Activated CD8-positive, alpha-beta memory T cell treated with anti-CD3 and anti-CD28 coated beads, Interleukin-2, amount 50 U/mL, for 24 hours (primary cell): ENCODE measurements at regions not wholly inside any gene's neighbourhood (a gene's known extent, or its start where the extent isn't known, plus 50 kb on each side); places are given as distances from the start of the nearest gene placed in this dataset.
"Not testable (repeated sequence)": the region's sequence is repeated elsewhere in the genome, so short reads cannot be mapped to it uniquely, and the experiment has no call there.

Experiments used
- DNase-seq: peaks from one replicate; pipeline ENCODE4 v3.0.0-alpha.2; 2020; ENCODE audit errors: extremely low read depth

DNA sequence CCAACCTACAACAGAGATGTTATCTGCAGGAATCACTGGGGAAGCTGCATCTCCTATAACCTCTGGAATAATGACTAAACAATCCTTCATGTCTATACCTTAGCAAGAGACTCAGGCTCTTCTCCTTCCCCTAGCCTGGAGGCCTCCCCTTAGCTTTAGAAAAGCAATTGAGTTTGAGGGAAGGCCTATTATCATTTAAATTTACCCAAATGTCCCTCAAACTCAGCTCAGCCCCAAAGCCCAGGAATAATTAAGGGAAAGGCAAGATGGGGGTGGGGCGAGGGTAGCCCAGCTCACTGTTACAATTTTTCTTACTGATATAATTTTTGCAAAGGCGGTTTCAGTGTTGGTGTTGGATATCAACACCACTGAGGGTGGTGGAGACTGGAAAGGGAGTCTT is 151.4 kb upstream of the EEA1 start:
- no peak for DNase-seq

- DNase-seq = no peak
Observed at GRCh38 chr12:93080994-93081809, 152.1 kb upstream of the EEA1 start.

DNA sequence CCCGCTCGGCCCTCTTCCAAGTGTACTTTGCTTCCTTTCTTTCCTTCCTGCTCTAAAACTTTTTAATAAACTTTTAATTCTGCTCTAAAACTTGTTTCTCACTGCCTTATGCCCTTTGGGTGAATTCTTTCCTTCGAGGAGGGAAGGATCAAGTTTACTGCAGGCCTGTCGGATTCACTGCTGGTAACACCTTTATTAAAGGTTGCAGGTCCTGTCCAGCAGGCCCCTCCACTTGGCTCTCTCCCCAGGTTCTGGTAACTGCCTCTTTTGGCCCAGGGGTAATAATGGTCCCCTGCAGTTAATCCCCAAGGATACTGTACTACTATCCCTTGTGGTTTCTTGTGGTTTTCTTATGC is 152.7 kb upstream of the EEA1 start:
- DNase-seq = no peak

DNA sequence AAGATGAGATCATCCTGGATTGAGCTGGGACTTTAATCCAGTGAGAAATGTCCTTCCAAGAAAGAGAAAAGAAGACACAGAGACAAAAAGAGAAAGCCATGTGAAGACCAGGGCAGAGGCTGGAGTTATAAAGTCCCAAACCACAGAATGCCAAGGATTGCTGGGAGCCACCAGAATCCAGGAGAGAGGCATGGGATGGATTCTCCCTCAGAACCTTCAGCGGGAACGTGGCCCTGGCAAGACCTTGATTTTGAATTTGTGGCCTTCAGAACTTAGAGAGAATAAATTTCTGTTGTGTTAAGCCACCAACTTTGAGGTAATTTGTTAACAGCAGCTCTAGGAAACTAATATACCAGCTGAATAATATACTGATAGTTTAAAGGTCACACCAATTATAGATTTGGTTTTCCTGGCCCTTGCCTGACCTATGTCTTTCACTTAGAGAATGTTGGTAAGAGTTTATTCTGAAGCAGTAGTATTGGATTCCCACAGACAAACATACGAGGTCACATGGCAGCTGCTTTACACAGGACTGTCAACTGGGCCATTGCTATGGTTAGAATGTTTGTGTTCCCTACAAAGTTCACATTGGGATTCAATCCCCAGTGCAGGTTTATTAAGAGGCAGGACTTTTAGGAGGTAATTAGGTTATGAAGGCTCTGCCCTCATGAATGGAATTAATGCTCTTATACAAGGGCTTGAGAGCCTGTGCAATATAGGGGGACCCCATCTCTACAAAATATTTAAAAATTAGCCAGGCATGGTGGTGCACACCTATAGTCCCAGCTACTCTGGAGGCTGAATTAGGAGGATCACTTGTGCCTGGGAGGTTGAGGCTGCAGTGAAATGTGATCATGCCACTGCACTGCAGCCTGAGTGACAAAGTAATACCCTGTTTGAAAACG is 156.5 kb upstream of the EEA1 start:
- DNase-seq = no peak

GRCh38 chr12:93086288-93086727 is 157.2 kb upstream of the EEA1 start:
- DNase-seq = no peak

DNA sequence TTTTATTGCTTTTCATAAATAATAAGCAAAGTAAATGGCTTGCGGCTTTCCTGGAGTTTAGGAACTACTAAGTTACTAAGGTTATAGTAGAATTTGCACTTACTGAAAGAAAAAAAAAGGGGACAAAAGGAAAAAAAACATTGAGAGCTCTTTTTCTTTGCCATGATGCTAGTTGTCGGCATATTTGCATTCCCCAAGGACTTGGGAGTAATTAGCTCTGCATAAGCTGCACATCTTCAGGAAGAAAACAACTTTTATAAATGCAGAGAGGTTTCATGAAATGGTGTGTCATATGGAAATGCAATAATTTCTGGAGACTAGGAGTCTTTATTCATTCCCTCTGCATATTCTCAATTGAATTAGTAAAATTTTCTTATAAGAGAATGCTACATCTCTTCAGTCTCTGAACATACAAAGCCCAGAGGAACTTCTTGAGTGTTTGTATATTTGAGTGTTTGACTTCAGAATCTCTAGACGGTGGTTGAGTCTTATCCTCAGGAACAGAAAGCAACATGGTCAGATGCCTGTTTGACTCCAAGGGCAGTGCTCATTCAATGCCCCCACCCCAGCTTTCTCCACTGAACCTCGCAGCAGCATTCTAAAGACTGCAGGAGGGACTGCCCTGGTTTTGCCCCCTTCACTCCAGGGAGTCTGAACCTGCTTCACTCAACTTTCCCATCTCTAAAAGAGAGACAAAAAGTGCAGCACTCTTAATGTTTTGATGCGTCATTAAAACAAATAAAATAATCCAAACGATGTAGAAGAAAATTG is 158.9 kb upstream of the EEA1 start:
- no peak for DNase-seq

- DNase-seq = no peak
Observed at GRCh38 chr12:93089805-93090569, 160.9 kb upstream of the EEA1 start.

GRCh38 chr12:93090731-93091172 is 161.7 kb upstream of the EEA1 start:
- no peak for DNase-seq

DNA sequence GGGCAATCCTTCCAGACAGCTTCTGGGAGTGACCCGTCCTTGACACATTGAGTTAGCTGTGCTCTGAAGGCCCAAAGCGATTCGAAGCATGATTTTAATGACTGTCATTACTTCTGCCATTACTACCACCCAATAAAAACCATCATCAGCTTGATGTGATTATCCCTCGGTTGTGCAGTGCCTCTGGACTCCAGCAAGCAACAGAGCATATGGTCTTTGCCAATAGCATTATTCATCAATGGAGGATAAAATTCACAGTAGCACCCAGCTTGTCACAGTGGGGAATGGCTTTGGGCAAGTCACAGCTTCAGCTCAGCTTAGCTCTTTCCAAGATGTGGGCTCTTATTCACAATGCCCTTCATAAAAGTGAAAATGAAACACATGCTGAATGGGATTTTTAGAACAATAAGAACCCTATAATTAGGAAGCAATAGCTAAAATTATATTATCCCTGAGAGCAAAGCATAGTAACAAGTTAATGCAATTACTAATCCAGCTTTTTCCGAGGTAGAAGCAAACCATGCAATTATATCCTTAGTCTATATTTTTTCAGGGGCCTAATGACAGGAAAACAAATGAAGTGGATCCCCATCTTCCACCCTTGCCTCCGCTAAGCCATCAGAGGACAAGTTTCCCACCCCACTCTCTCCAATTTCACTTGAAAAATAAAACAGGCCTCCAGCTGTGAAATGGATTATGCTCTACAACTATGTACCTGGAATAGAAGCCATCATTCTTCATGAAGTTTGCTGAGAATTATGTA is 163.0 kb upstream of the EEA1 start:
- DNase-seq = no peak

GRCh38 chr12:93092649-93092945 is 163.5 kb upstream of the EEA1 start:
- no peak for DNase-seq

DNA sequence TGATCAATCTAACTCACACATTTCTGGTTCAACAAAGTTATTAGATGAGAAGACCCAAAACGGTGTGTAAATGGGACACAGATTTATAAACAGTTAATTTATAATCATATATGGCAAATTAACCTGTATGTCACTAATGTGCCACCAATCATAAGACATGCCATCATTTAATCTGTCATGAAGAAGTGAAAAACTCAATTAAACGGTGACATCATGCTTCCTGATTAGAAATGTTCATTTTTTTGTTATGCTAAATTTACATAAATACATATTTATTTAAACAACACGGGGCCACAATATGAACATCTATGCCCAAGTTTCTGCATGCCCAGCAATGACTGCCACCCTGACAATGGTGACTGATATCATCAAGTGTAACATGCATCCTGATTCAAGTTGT is 164.1 kb upstream of the EEA1 start:
- DNase-seq = no peak

DNA sequence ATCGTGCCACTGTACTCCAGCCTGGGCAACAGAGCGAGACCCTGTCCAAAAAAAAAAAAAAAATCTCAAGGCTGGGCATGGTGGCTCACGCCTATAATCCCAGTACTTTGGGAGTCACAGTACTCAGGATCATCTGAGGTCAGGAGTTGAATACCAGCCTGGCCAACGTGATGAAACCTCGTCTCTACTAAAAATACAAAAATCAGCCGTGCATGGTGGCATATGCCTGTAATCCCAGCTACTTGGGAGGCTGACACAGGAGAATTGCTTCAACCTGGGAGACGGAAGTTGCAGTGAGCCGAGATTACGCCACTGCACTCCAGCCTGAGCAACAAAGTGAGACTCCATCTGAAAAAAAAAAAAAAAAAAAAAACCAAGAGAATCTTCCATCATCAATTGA is 165.1 kb upstream of the EEA1 start:
- DNase-seq = not testable (repeated sequence)

GRCh38 chr12:93094988-93095737 is 166.1 kb upstream of the EEA1 start:
- no peak for DNase-seq

- DNase-seq = no peak
Observed at GRCh38 chr12:93097417-93097816, 168.3 kb upstream of the EEA1 start.

- DNase-seq = peak; percentile 36
Observed at GRCh38 chr12:93098077-93098476, 169.0 kb upstream of the EEA1 start.

DNA sequence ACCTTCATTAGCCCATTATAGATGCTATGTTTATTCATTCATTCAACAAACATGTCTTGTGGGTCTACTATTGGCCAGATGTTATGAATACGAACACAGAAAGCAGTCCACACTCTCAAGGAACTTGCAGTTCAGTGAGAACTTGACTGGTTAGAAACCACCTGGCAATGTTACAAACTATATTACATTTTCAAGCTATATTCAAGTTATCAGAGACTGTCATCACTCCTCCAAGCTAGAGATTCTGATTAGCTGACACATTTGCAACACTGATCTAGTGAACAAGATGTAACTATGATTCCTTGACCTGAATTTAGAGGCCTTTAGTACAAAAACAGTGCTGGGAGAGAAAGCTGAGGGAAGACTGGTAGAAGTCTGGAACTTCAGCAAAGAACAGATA is 170.7 kb upstream of the EEA1 start:
- no peak for DNase-seq

- DNase-seq = no peak
Observed at GRCh38 chr12:93100610-93101009, 171.5 kb upstream of the EEA1 start.

- DNase-seq = no peak
Observed at GRCh38 chr12:93101367-93101766, 172.3 kb upstream of the EEA1 start.

- no peak for DNase-seq
Observed at GRCh38 chr12:93102312-93102711, 173.2 kb upstream of the EEA1 start.

GRCh38 chr12:93102744-93103143 is 173.6 kb upstream of the EEA1 start:
- DNase-seq = no peak
